Lower leg skin (tissue), 4 donors: ENCODE measurements at regions not wholly inside any gene's neighbourhood (a gene's known extent, or its start where the extent isn't known, plus 50 kb on each side); places are given as distances from the start of the nearest gene placed in this dataset.

ENCODE experiments used
- DNase-seq, 2 donors: peaks; one replicate each; pipeline ENCODE4 v3.0.0-alpha.2; 2019; ENCODE audit warnings: low spot score in 2 of 2
- H3K4me3 ChIP-seq: fragments of 200-600 bp; sonication (generic); 2 replicates; pipeline ENCODE4 v1.5.1; 2017; ENCODE audit warnings: mild to moderate bottlenecking, low read depth; ENCODE audit not compliant: poor library complexity, severe bottlenecking
- POLR2A ChIP-seq, 2 donors: fragments of 450-650 bp; IDR thresholded peaks; one replicate each; pipeline ENCODE4 v1.6.1; 2016 to 2017; ENCODE audit warnings: antibody characterized with exemption in 2 of 2, mild to moderate bottlenecking in 1 of 2, moderate library complexity in 1 of 2
- whole genome bisulfite sequencing, 2 donors: methylation state at CpG; one replicate each; pipeline ENCODE4 v1.1.5; 2018; 5-methylcytosine and 5-hydroxymethylcytosine counted together
- intact Hi-C: fragments of 100-400 bp; cut with DNase I; formaldehyde crosslinking; loops from one replicate; pipeline ENCODE4 v1.15.0; 2023; ENCODE audit warnings: low total_unique reads
- TF ChIP-seq, protein P1 (sequence below), 3 donors: fragments of 450-650 bp; IDR thresholded peaks; one replicate each; pipeline ENCODE4 v1.5.1; 2016; ENCODE audit warnings: antibody characterized with exemption in 3 of 3, mild to moderate bottlenecking in 3 of 3, moderate library complexity in 2 of 3

DNA sequence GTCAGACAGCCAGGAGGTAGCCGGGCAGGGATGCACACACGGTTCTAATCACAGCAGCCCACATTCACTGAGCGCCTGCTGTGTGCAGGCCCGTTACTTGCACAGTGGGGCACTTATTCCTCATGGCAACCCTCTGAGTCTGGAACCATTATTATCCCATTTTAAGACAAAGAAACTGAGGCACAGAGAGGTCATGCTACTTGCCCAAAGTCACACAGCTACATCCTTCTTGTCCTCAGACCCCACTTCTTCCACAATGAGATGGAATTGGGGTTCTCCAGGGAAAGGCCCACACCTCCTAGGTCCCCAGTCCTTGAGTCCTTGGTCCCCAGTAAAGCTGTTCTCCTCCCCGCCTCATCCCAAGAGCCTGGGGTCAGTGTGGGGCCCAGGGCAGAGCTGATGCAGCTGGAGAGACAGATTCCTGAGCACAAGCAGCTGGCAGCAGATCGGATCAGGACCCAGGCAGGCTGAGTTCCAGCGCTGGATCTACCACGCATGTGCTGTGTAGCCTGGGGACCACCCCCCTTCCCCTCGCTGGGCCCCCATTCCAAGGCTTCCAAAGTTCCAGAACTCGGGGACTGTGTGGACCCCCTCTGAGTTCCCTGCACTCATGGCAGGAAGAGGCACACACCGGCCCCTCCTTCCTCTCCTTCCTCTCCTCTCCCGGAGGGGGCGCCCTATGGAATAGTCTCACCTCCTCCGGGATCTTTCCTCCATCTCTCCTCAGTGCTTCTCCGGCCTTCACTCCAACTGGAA, 393.4 kb downstream of the MATN1 start:
- 71 to 77% methylated on average over 15 of the region's 15 CpGs for WGBS, 2 donors
- peak in 1 of 2 donors; percentile 59 for DNase-seq
- no peak for TF ChIP-seq POLR2A (IDR thresholded peaks at IDR 0.05)
- TF ChIP-seq, protein P1, sequence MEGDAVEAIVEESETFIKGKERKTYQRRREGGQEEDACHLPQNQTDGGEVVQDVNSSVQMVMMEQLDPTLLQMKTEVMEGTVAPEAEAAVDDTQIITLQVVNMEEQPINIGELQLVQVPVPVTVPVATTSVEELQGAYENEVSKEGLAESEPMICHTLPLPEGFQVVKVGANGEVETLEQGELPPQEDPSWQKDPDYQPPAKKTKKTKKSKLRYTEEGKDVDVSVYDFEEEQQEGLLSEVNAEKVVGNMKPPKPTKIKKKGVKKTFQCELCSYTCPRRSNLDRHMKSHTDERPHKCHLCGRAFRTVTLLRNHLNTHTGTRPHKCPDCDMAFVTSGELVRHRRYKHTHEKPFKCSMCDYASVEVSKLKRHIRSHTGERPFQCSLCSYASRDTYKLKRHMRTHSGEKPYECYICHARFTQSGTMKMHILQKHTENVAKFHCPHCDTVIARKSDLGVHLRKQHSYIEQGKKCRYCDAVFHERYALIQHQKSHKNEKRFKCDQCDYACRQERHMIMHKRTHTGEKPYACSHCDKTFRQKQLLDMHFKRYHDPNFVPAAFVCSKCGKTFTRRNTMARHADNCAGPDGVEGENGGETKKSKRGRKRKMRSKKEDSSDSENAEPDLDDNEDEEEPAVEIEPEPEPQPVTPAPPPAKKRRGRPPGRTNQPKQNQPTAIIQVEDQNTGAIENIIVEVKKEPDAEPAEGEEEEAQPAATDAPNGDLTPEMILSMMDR (IDR thresholded peaks at IDR 0.05) = no peak
- intact Hi-C loops = no loop called here
- H3K4me3 ChIP-seq = no peak overlapping the region

DNA sequence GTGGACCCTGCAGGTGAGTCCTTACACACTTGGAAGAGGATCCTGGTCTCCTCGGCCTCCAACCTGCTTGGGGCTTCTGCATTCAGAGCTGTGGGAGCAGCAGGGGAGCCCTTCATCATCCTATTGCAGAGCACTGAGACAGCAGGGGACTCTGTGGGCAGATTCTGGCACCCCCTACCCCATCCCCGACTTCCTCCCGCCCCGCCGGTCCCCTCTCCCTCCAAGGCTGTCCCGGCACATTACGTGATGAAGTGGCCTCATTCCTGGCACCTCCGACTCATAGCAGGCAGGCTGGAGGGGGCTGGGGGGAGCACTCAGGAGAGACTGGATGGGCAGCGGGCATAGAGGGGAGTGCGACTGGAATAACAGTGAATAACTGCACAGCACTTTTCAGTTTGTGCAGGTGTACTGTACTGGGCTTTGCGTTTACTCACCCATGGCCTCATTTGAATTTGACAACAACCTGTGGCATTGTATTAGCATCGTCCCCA, 394.1 kb downstream of the MATN1 start:
- TF ChIP-seq, protein P1 (IDR thresholded peaks at IDR 0.05) = no peak
- TF ChIP-seq POLR2A (IDR thresholded peaks at IDR 0.05) = no peak
- 86 to 91% methylated on average over 12 of the region's 12 CpGs for WGBS, 2 donors
- DNase-seq = peak in 1 of 2 donors; percentile 77
- intact Hi-C loops = no loop called here
- no peak overlapping the region for H3K4me3 ChIP-seq

DNA sequence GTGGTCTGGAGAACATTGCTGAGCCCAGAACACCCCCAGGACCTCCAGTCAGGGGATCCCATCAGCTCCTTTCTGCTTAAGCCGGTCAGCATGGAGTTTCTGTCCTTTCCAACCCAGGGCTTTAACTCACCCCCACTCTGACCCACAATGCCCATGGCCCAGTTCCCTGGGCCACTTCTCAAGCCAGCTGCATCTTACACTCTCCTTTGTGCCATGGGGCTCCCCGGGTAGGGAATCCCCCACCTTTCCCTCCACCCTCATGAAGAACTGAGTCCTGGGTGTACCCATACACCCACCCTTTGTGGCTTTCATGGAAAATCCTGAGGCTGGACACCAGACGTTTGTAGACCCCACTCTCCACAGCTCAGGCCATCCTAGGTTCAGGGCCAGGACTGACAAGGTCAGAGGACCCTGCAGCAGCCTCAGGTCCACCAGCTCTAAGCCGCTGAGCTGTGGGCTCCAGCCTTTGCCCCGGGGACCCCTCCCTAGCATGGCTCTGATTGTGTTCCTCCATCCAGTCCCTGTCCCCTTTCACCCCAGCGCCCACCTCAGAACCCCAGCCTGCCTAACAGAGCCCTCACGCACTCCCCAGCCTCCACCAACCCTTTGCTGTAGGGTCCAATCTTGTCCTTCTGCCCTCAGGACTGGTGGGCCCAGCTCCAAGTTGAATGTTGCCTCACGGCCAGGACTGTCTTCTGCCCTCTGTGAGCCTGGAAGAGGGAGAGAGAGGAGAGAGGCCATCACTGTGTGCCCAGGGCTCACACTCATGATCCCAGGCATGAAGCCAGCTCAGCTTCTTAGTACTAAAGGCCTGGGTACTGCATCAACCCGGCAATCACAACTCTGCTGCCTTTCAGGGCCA, 394.8 kb downstream of the MATN1 start:
- TF ChIP-seq, protein P1 (IDR thresholded peaks at IDR 0.05) = no peak
- TF ChIP-seq POLR2A (IDR thresholded peaks at IDR 0.05) = no peak
- no peak overlapping the region for H3K4me3 ChIP-seq
- 76 to 89% methylated on average over 8 to 9 of the region's 9 CpGs for WGBS, 2 donors
- intact Hi-C loops = no loop called here
- no peak for DNase-seq

DNA sequence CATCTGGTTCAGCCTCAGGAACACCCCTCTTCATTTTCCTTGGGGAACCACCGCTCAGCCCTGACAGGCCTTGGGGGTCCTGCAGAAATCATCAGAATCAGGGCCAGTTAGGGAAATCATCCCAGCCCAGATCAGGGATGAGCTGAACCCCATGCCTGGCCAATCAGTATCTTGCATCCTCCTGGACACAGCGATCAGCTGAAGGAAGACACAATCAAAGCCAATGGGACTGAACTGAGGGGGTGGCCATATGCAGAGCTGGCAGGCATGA, 395.4 kb downstream of the MATN1 start:
- WGBS, 2 donors = 90 to 100% methylated on average over 2 of the region's 2 CpGs
- intact Hi-C loops = no loop called here
- DNase-seq = no peak
- TF ChIP-seq POLR2A (IDR thresholded peaks at IDR 0.05) = no peak
- TF ChIP-seq, protein P1 (IDR thresholded peaks at IDR 0.05) = no peak
- no peak overlapping the region for H3K4me3 ChIP-seq

DNA sequence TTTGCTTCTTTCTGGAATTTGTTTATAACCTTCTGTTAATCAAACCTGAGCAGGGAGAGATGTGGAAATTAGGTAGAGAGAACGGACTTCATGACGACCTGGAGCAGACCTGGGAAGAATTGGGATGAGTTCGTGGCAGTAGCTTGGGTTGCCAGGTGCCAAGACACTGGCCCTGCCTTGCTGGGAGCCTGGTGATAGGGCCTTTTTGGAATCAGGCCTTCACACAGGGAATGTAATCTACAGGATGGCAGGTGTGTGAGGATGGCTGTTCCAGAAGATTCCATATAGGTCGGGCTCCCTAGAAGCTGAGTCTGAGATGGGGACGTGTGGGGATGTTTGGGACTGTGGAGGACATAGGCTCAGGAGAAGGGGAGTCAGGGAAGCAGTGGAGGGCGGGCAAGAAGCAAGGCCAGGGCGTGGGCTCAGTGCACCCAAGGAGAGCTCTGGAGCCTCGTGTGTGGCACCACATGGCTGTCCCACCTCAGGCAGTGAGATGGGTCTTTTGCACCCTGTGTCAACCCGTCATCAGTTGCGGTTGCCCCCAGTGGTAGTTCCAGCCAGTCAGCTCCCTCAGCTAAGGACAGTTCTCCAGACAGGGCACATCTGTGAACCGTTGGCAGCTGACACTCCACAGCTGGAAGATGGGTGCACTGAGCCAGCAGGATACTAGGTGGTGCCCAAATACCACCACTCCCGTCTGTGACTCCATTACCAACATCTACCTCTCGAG, 395.9 kb downstream of the MATN1 start:
- DNase-seq = peak in 1 of 2 donors; percentile 53
- 73 to 81% methylated on average over 12 to 13 of the region's 13 CpGs for WGBS, 2 donors
- no peak overlapping the region for H3K4me3 ChIP-seq
- intact Hi-C loops = no loop called here
- no peak for TF ChIP-seq POLR2A (IDR thresholded peaks at IDR 0.05)
- TF ChIP-seq, protein P1 (IDR thresholded peaks at IDR 0.05) = no peak
